ENCODE measurements at regions not wholly inside any gene's neighbourhood (a gene's known extent, or its start where the extent isn't known, plus 50 kb on each side); places are given as distances from the start of the nearest gene placed in this dataset.

DNA sequence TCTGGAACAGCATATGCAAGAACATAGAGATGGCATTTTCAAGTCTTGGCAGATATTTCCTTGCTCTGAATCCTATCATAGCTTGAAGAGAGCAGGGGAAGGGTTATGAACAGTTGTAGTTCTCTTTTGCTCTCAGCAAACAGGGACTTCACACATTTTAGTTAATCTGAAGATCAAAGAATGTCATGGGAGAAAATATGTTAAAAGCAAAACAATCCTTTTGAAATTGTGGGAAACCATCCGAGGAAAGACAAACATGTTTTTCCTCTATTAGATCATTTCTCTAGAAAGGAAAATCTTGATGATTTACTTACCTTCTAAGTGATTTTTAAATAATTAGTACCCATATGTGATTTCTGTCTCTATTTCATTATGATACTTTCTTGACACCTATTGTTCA is 77.8 kb upstream of the DCBLD2 start:
- H3K27ac ChIP-seq (ENCODE audit: insufficient read depth, low read depth, low read length, poor library complexity, severe bottlenecking), result no peak overlapping the region
- no peaks in the 10 kb centered on the region for H3K9me3 ChIP-seq (ENCODE audit: control insufficient read depth, low read length)
- peaks cover 7% of the 10 kb centered on the region for H3K4me1 ChIP-seq (ENCODE audit: control insufficient read depth, insufficient read depth, low read length)
- no peak overlapping the region for H3K4me3 ChIP-seq (ENCODE audit: insufficient read depth, low read depth, low read length)
- H3K27me3 ChIP-seq (ENCODE audit: control insufficient read depth, insufficient read depth, low read length, poor library complexity, severe bottlenecking), result no peaks in the 10 kb centered on the region
- no peaks in the 10 kb centered on the region for H3K36me3 ChIP-seq (ENCODE audit: control insufficient read depth, insufficient read depth, low read length)
- 100% methylated on average over 1 of the region's 1 CpG for WGBS, 2 experiments

DNA sequence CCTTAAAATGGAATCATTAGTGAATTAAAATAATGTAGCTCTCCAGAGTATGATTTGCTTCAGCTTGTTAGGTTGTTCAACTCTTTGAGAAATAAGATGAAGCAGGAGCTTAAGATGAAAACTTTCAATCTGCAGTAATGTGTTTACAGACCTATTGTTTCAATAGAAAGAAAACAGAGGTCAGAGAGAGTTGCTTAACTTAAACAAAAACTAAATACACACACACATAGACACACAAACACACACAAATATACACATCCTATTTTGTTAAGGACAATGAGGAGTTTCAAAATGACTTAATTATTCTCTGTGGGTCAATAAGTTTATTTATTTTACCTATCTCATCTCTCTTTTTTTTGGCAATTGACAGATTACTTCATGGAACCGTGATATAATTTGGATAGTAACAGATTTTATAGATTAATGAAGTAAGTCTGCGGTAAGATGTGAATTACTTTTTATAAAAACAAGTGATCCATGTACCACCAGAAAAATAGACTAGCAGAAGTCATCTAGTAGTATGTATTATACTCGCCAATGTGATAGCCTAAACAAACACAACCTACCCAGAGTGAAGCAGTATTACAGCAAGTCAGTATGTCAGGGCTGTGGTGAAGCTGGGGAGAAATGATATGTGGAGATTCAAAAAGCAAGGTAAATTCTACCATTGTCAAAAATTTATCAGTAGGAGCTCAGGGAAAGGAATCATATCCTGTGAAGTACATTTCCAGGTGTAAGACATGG is 76.7 kb upstream of the DCBLD2 start:
- H3K4me3 ChIP-seq (ENCODE audit: insufficient read depth, low read depth, low read length), result no peak overlapping the region

DNA sequence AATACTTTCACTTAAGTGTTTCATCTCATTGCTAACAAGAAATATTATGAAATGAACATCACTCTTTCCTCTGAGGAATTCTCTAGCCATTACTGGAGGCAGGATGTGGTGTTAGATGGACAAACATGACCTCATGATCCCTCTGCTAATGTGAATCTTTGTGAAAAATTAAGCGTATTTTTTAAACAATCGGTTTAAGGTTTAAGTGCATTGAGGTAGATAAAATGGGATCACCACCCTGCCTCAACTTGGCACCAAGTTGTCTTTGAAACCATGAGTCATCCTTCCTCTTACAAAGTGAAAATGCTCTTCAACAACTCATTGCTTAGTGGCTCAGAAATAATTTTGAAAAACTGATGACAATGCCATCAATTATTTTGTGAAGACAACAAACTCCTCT is 76.0 kb upstream of the DCBLD2 start:
- Histone ChIP-seq H3K9me3 (ENCODE audit: control insufficient read depth, low read length) (no peaks in the 10 kb centered on the region), H3K4me1 (ENCODE audit: control insufficient read depth, insufficient read depth, low read length) (no peaks in the 10 kb centered on the region), H3K4me3 (ENCODE audit: insufficient read depth, low read depth, low read length) (no peak overlapping the region), H3K36me3 (ENCODE audit: control insufficient read depth, insufficient read depth, low read length) (no peaks in the 10 kb centered on the region), H3K27me3 (ENCODE audit: control insufficient read depth, insufficient read depth, low read length, poor library complexity, severe bottlenecking) (no peaks in the 10 kb centered on the region), H3K27ac (ENCODE audit: insufficient read depth, low read depth, low read length, poor library complexity, severe bottlenecking) (no peak overlapping the region)
- 90 to 95% methylated on average over 2 of the region's 2 CpGs for WGBS, 2 experiments

More for the DNA sequence above, 76.7 kb upstream of the DCBLD2 start:
- Histone ChIP-seq H3K9me3 (ENCODE audit: control insufficient read depth, low read length) (no peaks in the 10 kb centered on the region), H3K27me3 (ENCODE audit: control insufficient read depth, insufficient read depth, low read length, poor library complexity, severe bottlenecking) (no peaks in the 10 kb centered on the region), H3K27ac (ENCODE audit: insufficient read depth, low read depth, low read length, poor library complexity, severe bottlenecking) (no peak overlapping the region), H3K4me1 (ENCODE audit: control insufficient read depth, insufficient read depth, low read length) (no peaks in the 10 kb centered on the region), H3K36me3 (ENCODE audit: control insufficient read depth, insufficient read depth, low read length) (no peaks in the 10 kb centered on the region)
- 71% methylated on average over 3 of the region's 3 CpGs; no CpG with 5 or more reads in 1 of the 2 experiments for WGBS, 2 experiments

DNA sequence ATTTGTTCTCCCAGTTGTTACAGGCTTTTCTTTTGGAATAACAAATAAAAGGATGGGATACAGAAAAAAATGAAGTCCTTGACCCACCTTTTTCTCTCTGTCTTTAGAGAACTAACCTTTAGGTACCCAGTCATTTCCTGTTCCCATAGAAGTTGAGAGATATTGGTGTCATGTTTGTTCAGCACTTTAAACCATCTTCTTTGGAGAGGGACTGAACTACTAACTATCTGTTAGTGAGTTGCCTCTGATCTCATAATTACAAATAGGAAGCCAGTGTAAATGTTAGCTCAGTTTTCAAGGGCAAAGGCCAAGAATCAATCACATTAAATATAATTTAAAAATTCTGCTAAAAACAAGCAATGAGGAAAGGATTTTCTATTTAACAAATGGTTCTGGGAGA is 72.9 kb upstream of the DCBLD2 start:
- no peak overlapping the region for H3K4me3 ChIP-seq (ENCODE audit: insufficient read depth, low read depth, low read length)
- H3K27me3 ChIP-seq (ENCODE audit: control insufficient read depth, insufficient read depth, low read length, poor library complexity, severe bottlenecking), result no peaks in the 10 kb centered on the region
- H3K9me3 ChIP-seq (ENCODE audit: control insufficient read depth, low read length), result no peaks in the 10 kb centered on the region
- H3K36me3 ChIP-seq (ENCODE audit: control insufficient read depth, insufficient read depth, low read length), result no peaks in the 10 kb centered on the region
- H3K4me1 ChIP-seq (ENCODE audit: control insufficient read depth, insufficient read depth, low read length), result no peaks in the 10 kb centered on the region
- no peak overlapping the region for H3K27ac ChIP-seq (ENCODE audit: insufficient read depth, low read depth, low read length, poor library complexity, severe bottlenecking)

DNA sequence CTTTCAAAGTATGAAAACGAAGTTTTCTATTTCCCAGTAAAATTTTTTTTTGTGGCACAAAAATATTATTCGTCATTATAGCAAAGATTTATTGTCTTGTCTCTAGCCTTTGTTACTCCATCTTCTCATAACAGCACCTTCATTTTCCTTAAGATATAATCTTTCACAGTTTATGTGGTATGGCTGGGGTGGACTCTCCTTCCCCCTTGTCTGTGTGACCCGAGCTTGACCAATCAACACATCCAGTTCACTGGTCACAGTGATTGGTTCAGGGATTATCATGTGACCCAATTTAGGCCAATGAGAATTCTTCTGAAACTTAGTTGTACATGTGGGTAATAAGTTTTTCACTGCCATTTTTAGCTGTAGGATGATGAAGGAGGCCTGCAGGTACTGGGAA is 71.2 kb upstream of the DCBLD2 start:
- H3K9me3 ChIP-seq (ENCODE audit: control insufficient read depth, low read length), result no peaks in the 10 kb centered on the region
- no peaks in the 10 kb centered on the region for H3K36me3 ChIP-seq (ENCODE audit: control insufficient read depth, insufficient read depth, low read length)
- no peak overlapping the region for H3K4me3 ChIP-seq (ENCODE audit: insufficient read depth, low read depth, low read length)
- no peak overlapping the region for H3K27ac ChIP-seq (ENCODE audit: insufficient read depth, low read depth, low read length, poor library complexity, severe bottlenecking)
- no peaks in the 10 kb centered on the region for H3K27me3 ChIP-seq (ENCODE audit: control insufficient read depth, insufficient read depth, low read length, poor library complexity, severe bottlenecking)
- WGBS, 2 experiments, result 90 to 100% methylated on average over 2 to 3 of the region's 3 CpGs
- H3K4me1 ChIP-seq (ENCODE audit: control insufficient read depth, insufficient read depth, low read length), result no peaks in the 10 kb centered on the region

DNA sequence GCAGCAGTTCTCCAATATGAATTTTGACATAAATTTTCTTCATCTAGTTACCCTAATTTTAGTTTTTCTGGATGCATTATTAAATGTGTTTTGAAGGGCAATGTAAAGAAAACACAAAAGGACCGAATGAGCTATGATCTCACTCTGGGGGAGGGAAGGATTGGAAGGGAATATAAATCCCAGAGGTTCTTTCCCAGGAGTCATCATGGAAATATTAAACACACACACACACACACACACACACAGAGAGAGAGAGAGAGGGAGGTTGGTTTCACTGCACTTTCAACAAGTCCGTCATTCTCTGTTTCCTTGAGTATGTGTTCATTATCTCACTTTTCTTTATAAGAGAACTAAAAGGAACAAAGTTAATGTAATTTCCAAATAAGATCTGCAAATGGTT is 70.7 kb upstream of the DCBLD2 start:
- Histone ChIP-seq H3K27ac (ENCODE audit: insufficient read depth, low read depth, low read length, poor library complexity, severe bottlenecking) (no peak overlapping the region), H3K9me3 (ENCODE audit: control insufficient read depth, low read length) (no peaks in the 10 kb centered on the region), H3K27me3 (ENCODE audit: control insufficient read depth, insufficient read depth, low read length, poor library complexity, severe bottlenecking) (no peaks in the 10 kb centered on the region), H3K36me3 (ENCODE audit: control insufficient read depth, insufficient read depth, low read length) (no peaks in the 10 kb centered on the region), H3K4me3 (ENCODE audit: insufficient read depth, low read depth, low read length) (no peak overlapping the region), H3K4me1 (ENCODE audit: control insufficient read depth, insufficient read depth, low read length) (no peaks in the 10 kb centered on the region)
- WGBS, 2 experiments, result 100% methylated on average over 1 of the region's 2 CpGs

DNA sequence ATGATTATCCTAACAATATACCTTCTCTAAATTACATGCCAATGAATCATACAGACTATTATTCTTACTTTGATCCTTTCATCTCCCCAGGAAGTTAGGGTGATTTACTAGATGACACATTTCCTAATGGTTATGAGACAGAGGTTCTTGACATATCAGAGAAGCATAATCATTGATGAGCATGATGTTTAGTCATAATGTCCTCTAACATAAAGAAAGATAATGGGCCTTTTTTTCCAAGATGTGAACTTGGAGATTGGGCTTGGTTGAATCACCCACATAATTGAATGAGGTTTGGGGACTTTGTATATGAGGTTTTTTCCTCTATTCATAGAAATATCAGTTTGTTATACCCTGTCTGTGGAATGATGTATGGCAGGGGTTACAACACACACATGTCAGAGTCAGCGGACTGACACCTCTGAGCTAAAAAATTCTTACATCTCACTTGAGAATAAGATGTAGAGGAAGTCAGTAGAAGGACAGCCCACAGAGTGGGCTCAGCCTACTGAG is 69.7 kb upstream of the DCBLD2 start:
- Histone ChIP-seq H3K36me3 (ENCODE audit: control insufficient read depth, insufficient read depth, low read length) (no peaks in the 10 kb centered on the region), H3K27ac (ENCODE audit: insufficient read depth, low read depth, low read length, poor library complexity, severe bottlenecking) (no peak overlapping the region), H3K9me3 (ENCODE audit: control insufficient read depth, low read length) (no peaks in the 10 kb centered on the region), H3K4me1 (ENCODE audit: control insufficient read depth, insufficient read depth, low read length) (no peaks in the 10 kb centered on the region), H3K27me3 (ENCODE audit: control insufficient read depth, insufficient read depth, low read length, poor library complexity, severe bottlenecking) (no peaks in the 10 kb centered on the region), H3K4me3 (ENCODE audit: insufficient read depth, low read depth, low read length) (no peak overlapping the region)
- WGBS, 2 experiments, result 100% methylated on average over 1 of the region's 1 CpG; no CpG with 5 or more reads in 1 of the 2 experiments

DNA sequence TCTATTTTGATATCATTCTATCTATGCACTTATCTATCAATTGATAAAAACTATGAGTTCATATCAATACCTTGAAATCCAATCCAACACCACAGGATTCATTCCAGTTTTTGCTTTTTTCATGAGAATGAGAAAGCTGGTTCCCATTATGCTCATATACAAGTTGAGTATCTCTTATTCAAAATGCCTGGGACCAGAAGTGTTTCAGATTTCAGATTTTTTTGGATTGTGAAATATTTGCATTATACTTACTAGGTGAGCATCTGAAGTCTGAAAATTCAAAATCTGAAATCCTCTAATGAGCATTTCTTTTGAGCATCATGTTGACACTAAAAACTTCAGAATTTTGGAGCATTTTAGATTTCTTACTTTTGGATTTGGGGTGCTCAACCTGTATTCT is 67.8 kb upstream of the DCBLD2 start:
- Histone ChIP-seq H3K36me3 (ENCODE audit: control insufficient read depth, insufficient read depth, low read length) (no peaks in the 10 kb centered on the region), H3K27ac (ENCODE audit: insufficient read depth, low read depth, low read length, poor library complexity, severe bottlenecking) (no peak overlapping the region), H3K4me3 (ENCODE audit: insufficient read depth, low read depth, low read length) (no peak overlapping the region), H3K9me3 (ENCODE audit: control insufficient read depth, low read length) (no peaks in the 10 kb centered on the region), H3K4me1 (ENCODE audit: control insufficient read depth, insufficient read depth, low read length) (no peaks in the 10 kb centered on the region), H3K27me3 (ENCODE audit: control insufficient read depth, insufficient read depth, low read length, poor library complexity, severe bottlenecking) (no peaks in the 10 kb centered on the region)

DNA sequence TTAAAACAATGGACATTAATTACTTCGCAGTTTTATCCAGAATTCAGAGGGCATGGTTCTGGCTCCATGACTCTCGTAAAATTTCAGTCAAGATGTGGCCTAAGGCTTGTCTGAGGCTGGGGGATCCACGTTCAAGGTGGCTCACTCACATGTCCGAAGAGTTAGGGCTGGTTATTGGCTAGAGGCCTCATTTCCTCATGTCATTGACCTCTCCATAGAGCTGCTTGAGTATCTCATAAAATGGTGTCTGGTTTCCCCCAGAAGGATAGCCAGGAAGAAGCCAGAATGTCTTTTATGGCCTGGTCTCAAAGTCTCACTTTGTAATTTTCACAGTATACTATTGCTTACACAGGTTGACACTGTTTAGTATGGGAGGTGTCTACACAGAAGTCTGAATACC is 67.3 kb upstream of the DCBLD2 start:
- 96% methylated on average over 4 of the region's 4 CpGs for WGBS, 2 experiments
- no peaks in the 10 kb centered on the region for H3K36me3 ChIP-seq (ENCODE audit: control insufficient read depth, insufficient read depth, low read length)
- H3K9me3 ChIP-seq (ENCODE audit: control insufficient read depth, low read length), result no peaks in the 10 kb centered on the region
- H3K4me1 ChIP-seq (ENCODE audit: control insufficient read depth, insufficient read depth, low read length), result no peaks in the 10 kb centered on the region
- no peak overlapping the region for H3K4me3 ChIP-seq (ENCODE audit: insufficient read depth, low read depth, low read length)
- no peaks in the 10 kb centered on the region for H3K27me3 ChIP-seq (ENCODE audit: control insufficient read depth, insufficient read depth, low read length, poor library complexity, severe bottlenecking)
- no peak overlapping the region for H3K27ac ChIP-seq (ENCODE audit: insufficient read depth, low read depth, low read length, poor library complexity, severe bottlenecking)

DNA sequence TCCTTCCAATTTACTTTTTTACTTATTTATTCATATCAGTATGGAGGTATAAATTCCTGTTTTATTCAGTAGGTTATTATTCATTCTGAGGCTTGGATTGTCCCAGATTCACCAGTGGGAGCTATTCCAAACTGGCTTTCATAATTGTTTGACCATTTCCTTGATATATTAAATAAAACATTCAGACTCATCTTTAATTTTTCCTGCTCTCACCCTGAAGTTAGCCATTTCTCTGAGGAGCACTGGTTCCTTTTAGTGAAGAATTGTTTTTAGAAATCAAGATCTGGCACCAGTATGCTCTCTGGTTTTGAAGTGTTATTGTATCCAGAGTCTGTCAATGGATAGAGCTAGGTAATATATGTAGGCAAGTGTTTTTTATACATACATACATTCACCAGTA is 66.9 kb upstream of the DCBLD2 start:
- Histone ChIP-seq H3K4me1 (ENCODE audit: control insufficient read depth, insufficient read depth, low read length) (no peaks in the 10 kb centered on the region), H3K27me3 (ENCODE audit: control insufficient read depth, insufficient read depth, low read length, poor library complexity, severe bottlenecking) (no peaks in the 10 kb centered on the region), H3K36me3 (ENCODE audit: control insufficient read depth, insufficient read depth, low read length) (no peaks in the 10 kb centered on the region), H3K9me3 (ENCODE audit: control insufficient read depth, low read length) (no peaks in the 10 kb centered on the region), H3K4me3 (ENCODE audit: insufficient read depth, low read depth, low read length) (no peak overlapping the region), H3K27ac (ENCODE audit: insufficient read depth, low read depth, low read length, poor library complexity, severe bottlenecking) (no peak overlapping the region)

DNA sequence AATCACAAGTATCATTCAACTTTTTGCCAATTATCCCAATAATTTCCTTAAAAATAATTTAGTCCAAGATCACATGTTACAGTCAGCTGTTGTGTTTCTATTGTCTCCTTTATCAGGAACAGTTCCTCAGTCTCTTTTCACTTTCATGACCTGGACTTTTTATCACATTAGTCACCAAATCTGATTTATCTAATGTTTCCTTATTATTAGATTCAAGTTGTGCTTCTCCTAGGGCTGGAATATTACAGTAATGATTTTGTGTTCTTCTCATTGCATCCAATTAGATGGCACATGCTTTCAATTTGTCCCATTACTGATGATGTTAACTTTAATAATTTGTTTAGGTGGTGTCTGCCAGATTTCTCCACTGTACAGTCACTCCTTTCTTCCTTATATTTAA is 66.3 kb upstream of the DCBLD2 start:
- Histone ChIP-seq H3K9me3 (ENCODE audit: control insufficient read depth, low read length) (no peaks in the 10 kb centered on the region), H3K27ac (ENCODE audit: insufficient read depth, low read depth, low read length, poor library complexity, severe bottlenecking) (no peak overlapping the region), H3K4me1 (ENCODE audit: control insufficient read depth, insufficient read depth, low read length) (no peaks in the 10 kb centered on the region), H3K36me3 (ENCODE audit: control insufficient read depth, insufficient read depth, low read length) (no peaks in the 10 kb centered on the region), H3K4me3 (ENCODE audit: insufficient read depth, low read depth, low read length) (no peak overlapping the region), H3K27me3 (ENCODE audit: control insufficient read depth, insufficient read depth, low read length, poor library complexity, severe bottlenecking) (no peaks in the 10 kb centered on the region)
